Heart left ventricle (tissue), 13 donors: ENCODE measurements at regions not wholly inside any gene's neighbourhood (a gene's known extent, or its start where the extent isn't known, plus 50 kb on each side); places are given as distances from the start of the nearest gene placed in this dataset.

Experiments used
- POLR2A ChIP-seq, 2 donors: fragments of 450-650 bp; IDR thresholded peaks; one replicate each; pipeline ENCODE4 v1.6.1; 2017; ENCODE audit warnings: antibody characterized with exemption in 2 of 2, mild to moderate bottlenecking in 2 of 2, moderate library complexity in 2 of 2
- TF ChIP-seq, protein P1 (sequence below), 12 donors: fragments of 200-600 bp; sonication (generic) in 4 of 12; IDR thresholded peaks; one replicate each; pipeline versions ENCODE4 v1.5.0 to v1.8.0; 2018 to 2022; ENCODE audit warnings: antibody characterized with exemption in 12 of 12, mild to moderate bottlenecking in 5 of 12
- donor health status: ischemic (EF 13 %, LVEDD 7.1; RV severe dilation, severe dysfunction).
- donor health status: DM: no; HTN: yes; CAD: no.
- donor health status: DM: no; HTN: no; CAD: no.
- donor health status: ischemic (EF 25% LVEDD 6.9; RV normal size, moderate dysfunction).
- donor health status: ischemic (EF 25% LVEDD 5.7; RV mildly dilated, moderate dysfunction).
- donor health status: ischemic (EF 35%, LVEDD 5.7; RV mildly dilated, moderate dysfunction).
- donor health status: nonischemic (EF 11% LVEDD 7.7; RV severe dilation, severe dysfunction).
- donor health status: DM: yes; HTN: yes; CAD: no.
- donor health status: PGD.
- donor health status: ischemic (EF 29% LVEDD 5.4; RV normal size, mild dysfunction).
- donor health status: nonischemic (EF 23%, LVEDD 6.1; RV moderate dilation, normal function).

DNA sequence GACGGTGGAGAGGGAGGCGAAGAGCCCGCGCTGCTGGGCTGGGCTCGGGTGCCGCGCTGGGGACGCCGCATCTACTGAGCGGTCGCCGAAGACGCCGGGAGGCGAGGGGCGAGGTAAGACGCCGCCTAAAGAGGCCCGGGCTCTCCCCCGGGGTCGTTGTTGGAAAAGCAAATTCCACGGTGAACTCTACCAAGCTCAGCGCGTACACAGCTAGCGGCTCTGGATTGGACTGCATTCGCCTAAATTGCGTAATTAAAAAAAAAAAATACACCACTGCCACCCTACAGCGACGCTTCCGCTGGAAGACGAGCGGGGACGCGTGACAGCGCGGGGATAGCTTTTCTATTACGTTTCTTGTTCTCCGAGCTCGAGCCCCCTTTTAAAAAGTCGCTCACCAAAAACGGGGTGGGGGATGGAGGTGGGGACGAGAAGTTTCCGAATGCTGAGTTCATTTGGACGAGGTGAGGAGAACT is 92.0 kb upstream of the PRDM1 start:
- TF ChIP-seq, protein P1, sequence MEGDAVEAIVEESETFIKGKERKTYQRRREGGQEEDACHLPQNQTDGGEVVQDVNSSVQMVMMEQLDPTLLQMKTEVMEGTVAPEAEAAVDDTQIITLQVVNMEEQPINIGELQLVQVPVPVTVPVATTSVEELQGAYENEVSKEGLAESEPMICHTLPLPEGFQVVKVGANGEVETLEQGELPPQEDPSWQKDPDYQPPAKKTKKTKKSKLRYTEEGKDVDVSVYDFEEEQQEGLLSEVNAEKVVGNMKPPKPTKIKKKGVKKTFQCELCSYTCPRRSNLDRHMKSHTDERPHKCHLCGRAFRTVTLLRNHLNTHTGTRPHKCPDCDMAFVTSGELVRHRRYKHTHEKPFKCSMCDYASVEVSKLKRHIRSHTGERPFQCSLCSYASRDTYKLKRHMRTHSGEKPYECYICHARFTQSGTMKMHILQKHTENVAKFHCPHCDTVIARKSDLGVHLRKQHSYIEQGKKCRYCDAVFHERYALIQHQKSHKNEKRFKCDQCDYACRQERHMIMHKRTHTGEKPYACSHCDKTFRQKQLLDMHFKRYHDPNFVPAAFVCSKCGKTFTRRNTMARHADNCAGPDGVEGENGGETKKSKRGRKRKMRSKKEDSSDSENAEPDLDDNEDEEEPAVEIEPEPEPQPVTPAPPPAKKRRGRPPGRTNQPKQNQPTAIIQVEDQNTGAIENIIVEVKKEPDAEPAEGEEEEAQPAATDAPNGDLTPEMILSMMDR (IDR thresholded peaks at IDR 0.05), result no peak
- no peak for TF ChIP-seq POLR2A (IDR thresholded peaks at IDR 0.05)
